K562 (cell line): ENCODE measurements at regions not wholly inside any gene's neighbourhood (a gene's known extent, or its start where the extent isn't known, plus 50 kb on each side); places are given as distances from the start of the nearest gene placed in this dataset.

Experiments
- ATAC-seq: fragments of 200-7000 bp; cut with Tn5 transposase; 3 replicates; pipeline ENCODE4 v1.9.1; 2020; ENCODE audit warnings: moderate library complexity
- BruUV-seq: library from RNA; stranded (reverse); fragments of 400-500 nt; replicated peaks from 2 replicates; lab custom pipeline; 2021; lab: Mats Ljungman, UMichigan
- CTCF ChIA-PET: fragments of 300-600 bp; formaldehyde crosslinking; extraction: SDS; loops from one replicate; lab custom pipeline; 2021; ENCODE audit warnings: low intra/inter-chr PET ratio; lab: Yijun Ruan, JAX
- POLR2A ChIA-PET: fragments of 300-600, 350-650 bp; sonication (Branson Sonifier 250); formaldehyde crosslinking; extraction: SDS; loops from one replicate; lab custom pipeline; 2021; ENCODE audit warnings: antibody characterized with exemption, inconsistent platforms; lab: Yijun Ruan, JAX
- DNase-seq, 4 experiments: peaks; one replicate each; pipeline versions ENCODE4 v3.0.0 to v3.0.0-alpha.2; 2011 to 2018; ENCODE audit warnings: low spot score in 3 of 4, mixed read lengths in 3 of 4; ENCODE audit errors: extremely low read depth in 1 of 4
- FAIRE-seq: peaks from 2 replicates; lab custom pipeline; 2011; peaks lifted over from hg19 to GRCh38; lab: Jason Lieb, UNC
- H2AFZ ChIP-seq: 2 replicates; pipeline ENCODE4 v1.6.0; 2011; ENCODE audit warnings: low read depth, low read length, control low read depth, inconsistent platforms
- H3K27ac ChIP-seq: fragments of 200-600 bp; 3 replicates; pipeline ENCODE4 v1.8.0; 2011; ENCODE audit warnings: low read depth, mild to moderate bottlenecking, control low read depth, inconsistent platforms, low read length, moderate library complexity, mixed read lengths; ENCODE audit errors: extremely low read depth
- H3K27me3 ChIP-seq, 2 experiments: fragments of 300-600 bp in 1 of 2; 2 replicates in 1 of 2; 3 replicates in 1 of 2; pipeline versions ENCODE4 v1.6.0 to v1.8.0; 2011; ENCODE audit warnings: inconsistent platforms in 2 of 2, low read length in 2 of 2, mild to moderate bottlenecking in 1 of 2, mixed read lengths in 1 of 2, moderate library complexity in 1 of 2; ENCODE audit not compliant: control insufficient read depth in 2 of 2, insufficient read depth in 2 of 2
- H3K36me3 ChIP-seq: fragments of 300-600 bp; 3 replicates; pipeline ENCODE4 v1.8.0; 2011; ENCODE audit warnings: mild to moderate bottlenecking, low read length, inconsistent platforms; ENCODE audit not compliant: control insufficient read depth, insufficient read depth
- H3K4me1 ChIP-seq, 2 experiments: fragments of 200-600 bp in 1 of 2; replicated peaks in 1 of 2; 2 replicates in 1 of 2; 3 replicates in 1 of 2; pipeline versions ENCODE4 v1.5.1 to v1.8.0; 2011; ENCODE audit warnings: inconsistent platforms in 2 of 2, low read length in 2 of 2, mild to moderate bottlenecking in 1 of 2, mixed read lengths in 1 of 2, moderate library complexity in 1 of 2; ENCODE audit not compliant: control insufficient read depth in 2 of 2, insufficient read depth in 2 of 2
- H3K4me2 ChIP-seq: 2 replicates; pipeline ENCODE4 v1.6.1; 2011; ENCODE audit warnings: low read length, control low read depth, inconsistent platforms, mixed read lengths; ENCODE audit not compliant: insufficient read depth
- H3K4me3 ChIP-seq: fragments of 200-600 bp; sonication (generic), shearing (Covaris generic); 2 replicates; pipeline ENCODE4 v1.5.1; 2016; ENCODE audit warnings: control low read depth, inconsistent platforms
- H3K79me2 ChIP-seq: fragments of 200-600 bp; 3 replicates; pipeline ENCODE4 v1.8.0; 2011; ENCODE audit warnings: low read length, inconsistent platforms; ENCODE audit not compliant: control insufficient read depth, insufficient read depth
- H3K9ac ChIP-seq, 2 experiments: 2 replicates each; pipeline versions ENCODE4 v1.6.0 to v1.6.1; 2011; ENCODE audit warnings: low read depth in 2 of 2, low read length in 2 of 2, control low read depth in 1 of 2, inconsistent platforms in 1 of 2, mild to moderate bottlenecking in 1 of 2, mixed read lengths in 1 of 2; ENCODE audit not compliant: insufficient read depth in 1 of 2
- H3K9me1 ChIP-seq: one replicate; pipeline ENCODE4 v1.6.0; 2011; ENCODE audit warnings: inconsistent platforms, mild to moderate bottlenecking, low read length, moderate library complexity; ENCODE audit not compliant: control insufficient read depth, insufficient read depth
- H3K9me3 ChIP-seq: replicated peaks from 2 replicates; pipeline ENCODE4 v1.5.1; 2011; ENCODE audit warnings: low read depth, low read length, inconsistent platforms; ENCODE audit not compliant: control insufficient read depth, insufficient read depth
- H4K20me1 ChIP-seq: replicated peaks from 2 replicates; pipeline ENCODE4 v1.6.1; 2011; ENCODE audit warnings: low read length, inconsistent platforms, mixed read lengths; ENCODE audit not compliant: control insufficient read depth, insufficient read depth
- HMBOX1 ChIP-seq: sonication (generic); IDR thresholded peaks from 2 replicates; pipeline ENCODE4 v1.6.1; 2016
- NR2C1 ChIP-seq, 2 experiments: fragments of 450-650 bp; IDR thresholded peaks; 2 replicates each; pipeline ENCODE4 v1.6.1; 2017; ENCODE audit warnings: mild to moderate bottlenecking in 2 of 2, antibody characterized with exemption in 1 of 2, inconsistent platforms in 1 of 2, missing compliant biosample characterization in 1 of 2, missing genetic modification characterization in 1 of 2
- TFAP4 ChIP-seq: sonication (generic); formaldehyde crosslinking; IDR thresholded peaks from 2 replicates; pipeline ENCODE4 v1.8.0; 2022; ENCODE audit warnings: missing genetic modification reagents, mild to moderate bottlenecking, moderate library complexity, borderline replicate concordance
- ZNF445 ChIP-seq: fragments of 250-450 bp; sonication (Bioruptor Pico); IDR thresholded peaks from 2 replicates; pipeline ENCODE4 v1.4.0; 2020; ENCODE audit warnings: low read depth, mild to moderate bottlenecking, moderate library complexity
- WGBS: fragments of 100-300 bp; shearing (Covaris generic); methylation state at CpG from one replicate; pipeline ENCODE4 v1.1.6; 2016; ENCODE audit warnings: low coverage, mixed read lengths; ENCODE audit not compliant: insufficient coverage; ENCODE audit errors: missing lambda C conversion rate; 5-methylcytosine and 5-hydroxymethylcytosine counted together
- in situ Hi-C: fragments of 300-500 bp; cut with MboI; formaldehyde crosslinking; loops from 4 replicates; pipeline ENCODE4 v1.15.0; 2018; ENCODE audit warnings: inconsistent platforms, mixed read lengths
- intact Hi-C: fragments of 100-400 bp; cut with micrococcal nuclease; formaldehyde crosslinking; loops from 2 replicates; pipeline ENCODE4 v1.14.2; 2022

- FAIRE-seq (no peak), DNase-seq (no peak)
- Histone ChIP-seq H3K27ac (no peak overlapping the region), H3K36me3 (no peaks in the 10 kb centered on the region), H3K9me3 (no peaks in the 10 kb centered on the region), H4K20me1 (no peaks in the 10 kb centered on the region), H2AFZ (no peak overlapping the region), H3K9me1 (no peaks in the 10 kb centered on the region), H3K4me2 (no peak overlapping the region), H3K4me3 (no peak overlapping the region), H3K79me2 (no peaks in the 10 kb centered on the region), H3K9ac (no peak overlapping the region)
- WGBS: 0% methylated on average over 3 of the region's 3 CpGs
- no TSS peak for BruUV-seq
- in situ Hi-C loops: no loop called here
- CTCF ChIA-PET: no interaction called here
- TF ChIP-seq ZNF445: no peak
- no peak for TF ChIP-seq TFAP4 (CRISPR knock-in tag)
- TF ChIP-seq HMBOX1: no peak
- TF ChIP-seq NR2C1 (IDR thresholded peaks at IDR 0.05): no peak
- no peak for TF ChIP-seq NR2C1 (tag; IDR thresholded peaks at IDR 0.05)
- TF ChIP-seq, all 486 proteins: peak for 0
- POLR2A ChIA-PET: no interaction called here
- Histone ChIP-seq H3K4me1 (no peaks in the 10 kb centered on the region), H3K27me3 (no peaks in the 10 kb centered on the region)
- ATAC-seq: no peak
- intact Hi-C loops: no loop called here
These were observed 260.8 kb downstream of the EFNB2 start for GRCh38 chr13:106274551-106275203.
